Choroid plexus epithelial cell (primary cell): ENCODE measurements at regions not wholly inside any gene's neighbourhood (a gene's known extent, or its start where the extent isn't known, plus 50 kb on each side); places are given as distances from the start of the nearest gene placed in this dataset.
"Not testable (repeated sequence)": the region's sequence is repeated elsewhere in the genome, so short reads cannot be mapped to it uniquely, and the experiment has no call there.

Experiments used
- DNase-seq: peaks from one replicate; pipeline ENCODE4 v3.0.0-alpha.2; 2010; ENCODE audit warnings: low read depth
- H3K4me3 ChIP-seq: 2 replicates; pipeline ENCODE4 v1.5.1; 2011; ENCODE audit warnings: low read depth, mild to moderate bottlenecking, control low read depth, low read length, moderate library complexity
- TF ChIP-seq, protein P1 (sequence below): conservative IDR thresholded peaks from 2 replicates; pipeline ENCODE4 v1.5.1; 2011; ENCODE audit warnings: low read depth, mild to moderate bottlenecking, control low read depth, inconsistent platforms, low read length, moderate library complexity

DNA sequence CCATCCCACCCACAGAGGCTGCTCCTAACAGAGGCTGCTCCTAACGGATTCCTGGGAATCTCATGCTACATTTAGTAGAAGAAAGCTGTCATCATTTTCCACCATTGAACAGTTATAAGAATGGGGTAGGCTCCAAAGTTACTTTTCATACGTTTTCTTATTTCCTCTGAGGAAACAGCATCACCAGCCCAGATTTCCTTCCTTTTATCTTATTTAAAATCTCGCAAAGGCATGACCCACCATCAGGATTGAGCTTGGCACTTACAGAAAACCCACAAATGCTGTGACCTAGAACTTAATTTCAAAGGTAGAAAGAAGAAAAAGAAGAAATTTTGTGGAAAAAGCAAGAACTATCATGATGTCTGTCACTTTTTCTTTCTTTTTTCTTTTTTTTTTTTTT lies 168.0 kb downstream of the LY86 start:
- TF ChIP-seq, protein P1, sequence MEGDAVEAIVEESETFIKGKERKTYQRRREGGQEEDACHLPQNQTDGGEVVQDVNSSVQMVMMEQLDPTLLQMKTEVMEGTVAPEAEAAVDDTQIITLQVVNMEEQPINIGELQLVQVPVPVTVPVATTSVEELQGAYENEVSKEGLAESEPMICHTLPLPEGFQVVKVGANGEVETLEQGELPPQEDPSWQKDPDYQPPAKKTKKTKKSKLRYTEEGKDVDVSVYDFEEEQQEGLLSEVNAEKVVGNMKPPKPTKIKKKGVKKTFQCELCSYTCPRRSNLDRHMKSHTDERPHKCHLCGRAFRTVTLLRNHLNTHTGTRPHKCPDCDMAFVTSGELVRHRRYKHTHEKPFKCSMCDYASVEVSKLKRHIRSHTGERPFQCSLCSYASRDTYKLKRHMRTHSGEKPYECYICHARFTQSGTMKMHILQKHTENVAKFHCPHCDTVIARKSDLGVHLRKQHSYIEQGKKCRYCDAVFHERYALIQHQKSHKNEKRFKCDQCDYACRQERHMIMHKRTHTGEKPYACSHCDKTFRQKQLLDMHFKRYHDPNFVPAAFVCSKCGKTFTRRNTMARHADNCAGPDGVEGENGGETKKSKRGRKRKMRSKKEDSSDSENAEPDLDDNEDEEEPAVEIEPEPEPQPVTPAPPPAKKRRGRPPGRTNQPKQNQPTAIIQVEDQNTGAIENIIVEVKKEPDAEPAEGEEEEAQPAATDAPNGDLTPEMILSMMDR = no peak
- no peak overlapping the region for H3K4me3 ChIP-seq
- DNase-seq = no peak

DNA sequence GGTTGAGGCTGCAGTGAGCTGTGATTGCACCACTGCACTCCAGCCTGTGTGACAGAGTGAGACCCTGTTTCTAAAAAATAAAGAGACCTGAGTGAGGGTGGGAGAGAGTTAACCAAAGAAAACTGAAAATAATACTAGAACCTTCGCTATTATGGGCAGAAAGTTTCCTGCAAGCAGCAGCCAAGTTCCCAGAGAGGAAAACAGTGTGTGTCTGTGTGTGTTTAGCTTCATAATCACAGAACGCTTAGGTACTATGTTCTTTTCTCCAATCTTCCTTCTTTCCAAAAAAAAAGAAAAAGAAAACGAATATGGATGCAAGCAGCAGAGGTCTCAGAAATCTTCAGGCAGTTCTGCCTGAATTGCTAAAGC lies 170.0 kb downstream of the LY86 start:
- H3K4me3 ChIP-seq = no peak overlapping the region
- no peak for DNase-seq
- TF ChIP-seq, protein P1 = no peak

DNA sequence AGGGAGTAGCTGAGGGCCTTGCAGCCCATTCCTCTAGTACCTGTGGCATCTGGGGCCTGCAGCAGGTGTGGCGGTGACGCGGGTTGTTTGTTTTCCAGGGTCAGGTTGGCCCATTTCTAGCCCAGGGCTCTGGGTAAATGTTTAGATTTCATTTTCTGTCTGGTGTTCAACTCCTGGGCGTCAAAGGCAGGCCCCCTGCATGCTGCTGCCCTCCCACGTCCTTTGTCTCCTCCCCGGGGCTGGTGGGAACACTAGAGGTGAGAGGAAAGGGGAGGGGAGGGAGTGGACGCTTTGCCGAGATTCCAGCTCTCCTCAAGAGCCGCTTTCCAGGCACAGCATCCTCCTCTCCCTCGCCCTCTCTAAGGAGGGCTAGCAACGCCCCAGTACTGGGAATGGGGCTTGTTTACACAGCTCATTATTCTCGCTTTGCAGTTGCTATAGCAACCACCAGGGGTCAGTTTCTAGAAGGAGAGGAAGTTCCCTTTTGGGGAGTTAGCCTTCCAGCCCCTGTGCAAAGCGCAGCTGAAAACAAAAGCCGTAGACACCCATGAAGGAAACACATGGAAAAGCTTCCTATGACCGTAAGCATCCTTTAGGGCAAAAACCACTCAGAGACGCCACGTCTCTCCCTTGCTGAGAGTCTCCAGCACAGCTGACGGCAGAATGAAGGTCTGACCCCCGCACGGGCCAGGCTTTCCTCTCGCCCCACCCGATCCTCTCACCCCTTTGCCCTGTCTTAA lies 170.6 kb downstream of the LY86 start:
- TF ChIP-seq, protein P1 = peak; percentile 77
- peak; percentile 80 for DNase-seq
- H3K4me3 ChIP-seq = no peak overlapping the region

DNA sequence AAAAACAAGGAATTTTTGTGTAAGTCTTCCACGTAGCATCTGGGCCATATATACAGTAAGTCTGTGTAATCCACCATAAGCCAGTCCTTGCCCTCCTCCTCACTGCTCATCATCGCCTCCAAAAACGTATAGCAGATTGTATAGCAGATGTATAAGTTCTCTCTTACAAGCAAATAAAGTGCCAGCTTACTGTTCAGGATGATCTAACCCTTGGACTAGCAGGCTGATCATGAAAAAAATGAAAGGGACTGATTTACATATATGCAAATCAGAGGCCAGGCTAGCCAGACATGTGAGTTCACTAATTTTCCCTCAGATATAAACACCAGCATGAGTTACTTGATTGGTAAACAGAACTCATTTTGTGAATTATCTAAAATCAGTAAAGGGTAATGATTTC lies 171.5 kb downstream of the LY86 start:
- no peak overlapping the region for H3K4me3 ChIP-seq
- TF ChIP-seq, protein P1 = no peak
- DNase-seq = no peak

DNA sequence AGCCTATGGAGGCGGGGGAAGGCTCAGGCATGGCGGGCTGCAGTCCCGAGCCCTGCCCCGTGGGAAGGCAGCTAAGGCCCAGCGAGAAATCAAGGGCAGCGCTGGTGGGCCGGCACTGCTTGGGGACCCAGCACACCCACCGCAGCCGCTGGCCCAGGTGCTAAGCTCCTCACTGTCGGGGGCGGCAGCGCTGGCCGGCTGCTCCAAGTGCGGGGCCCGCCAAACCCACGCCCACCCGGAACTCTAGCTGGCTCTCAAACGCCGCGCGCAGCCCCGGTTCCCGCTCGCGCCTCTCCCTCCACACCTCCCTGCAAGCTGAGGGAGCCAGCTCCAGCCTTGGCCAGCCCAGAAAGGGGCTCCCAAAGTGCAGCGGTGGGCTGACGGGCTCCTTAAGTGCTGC lies 174.0 kb downstream of the LY86 start:
- H3K4me3 ChIP-seq, DNase-seq: not testable (repeated sequence)

DNA sequence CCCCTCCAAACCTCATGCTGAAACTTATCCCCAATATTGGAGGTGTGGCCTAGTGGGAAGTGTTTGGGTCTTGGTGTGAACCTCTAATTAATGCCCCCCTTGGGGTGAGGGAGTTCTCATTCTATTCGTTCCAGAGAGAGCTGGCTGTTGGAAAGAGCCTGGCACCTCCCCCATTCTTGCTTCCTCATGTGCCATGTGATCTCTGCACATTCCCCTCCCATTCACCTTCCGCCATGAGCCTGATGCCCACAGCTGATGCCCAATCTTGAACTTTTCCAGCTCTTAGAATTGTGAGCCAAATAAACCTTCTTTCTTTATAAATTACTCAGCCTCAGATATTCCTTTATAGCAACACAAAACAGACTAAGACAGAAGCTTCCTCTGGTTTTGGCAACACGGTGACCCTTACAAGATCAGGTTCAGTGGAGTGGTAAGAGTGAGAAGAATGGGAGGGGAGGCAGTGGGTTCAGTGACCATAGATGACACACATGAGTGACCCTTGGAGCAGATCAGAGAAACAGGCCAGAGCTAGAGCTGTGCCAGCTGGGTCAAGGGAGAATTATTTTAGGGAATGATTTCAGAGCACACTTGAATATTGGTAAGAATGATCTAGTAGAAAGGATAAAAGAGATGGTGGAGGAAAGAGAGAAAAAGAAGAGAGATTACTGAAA lies 176.4 kb downstream of the LY86 start:
- DNase-seq = no peak
- TF ChIP-seq, protein P1 = no peak
- H3K4me3 ChIP-seq = no peak overlapping the region

DNA sequence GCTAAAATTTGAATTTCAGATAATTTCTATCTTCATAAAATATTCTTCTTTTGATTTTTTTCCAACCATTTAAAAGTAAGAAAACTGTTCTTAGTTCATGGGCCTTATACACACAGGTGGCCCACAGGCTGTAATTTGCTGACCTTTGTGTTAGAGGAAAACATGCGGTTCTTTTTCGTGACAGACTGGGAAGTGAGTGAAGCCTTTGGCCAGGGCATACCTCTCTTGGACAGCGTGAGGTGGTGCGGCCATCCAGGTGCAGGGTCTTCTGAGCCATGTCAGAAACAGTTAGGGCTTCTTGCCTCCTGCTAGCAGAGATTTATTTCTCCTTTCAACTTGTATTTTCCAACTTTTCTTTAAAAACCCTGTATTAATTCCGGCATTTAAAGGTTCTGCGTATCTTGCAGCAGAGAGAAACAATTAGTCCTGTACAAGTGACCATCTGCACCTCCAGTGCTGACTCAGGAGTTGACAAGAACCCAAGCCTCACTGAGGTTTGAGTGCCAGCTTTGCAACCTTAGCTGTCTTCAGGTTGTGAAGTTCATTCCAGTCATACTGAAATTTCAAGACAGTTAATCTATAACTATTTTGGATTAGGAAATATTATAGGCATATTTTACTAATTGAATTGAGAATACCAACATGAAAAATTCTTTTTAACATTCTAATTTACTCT lies 177.8 kb downstream of the LY86 start:
- no peak overlapping the region for H3K4me3 ChIP-seq
- TF ChIP-seq, protein P1 = no peak
- DNase-seq = no peak
